NCI-H748 treated with DMSO at 0.1 percent for 48 hours (cell line): ENCODE measurements at regions not wholly inside any gene's neighbourhood (a gene's known extent, or its start where the extent isn't known, plus 50 kb on each side); places are given as distances from the start of the nearest gene placed in this dataset.
A peak's percentile ranks its signal among the peaks of the same experiment; 100 is the strongest.
"Not testable (repeated sequence)": the region's sequence is repeated elsewhere in the genome, so short reads cannot be mapped to it uniquely, and the experiment has no call there.

Source experiments
- DNase-seq: peaks from one replicate; lab custom pipeline; 2025; lab: John Stamatoyannopoulos, UW

DNA sequence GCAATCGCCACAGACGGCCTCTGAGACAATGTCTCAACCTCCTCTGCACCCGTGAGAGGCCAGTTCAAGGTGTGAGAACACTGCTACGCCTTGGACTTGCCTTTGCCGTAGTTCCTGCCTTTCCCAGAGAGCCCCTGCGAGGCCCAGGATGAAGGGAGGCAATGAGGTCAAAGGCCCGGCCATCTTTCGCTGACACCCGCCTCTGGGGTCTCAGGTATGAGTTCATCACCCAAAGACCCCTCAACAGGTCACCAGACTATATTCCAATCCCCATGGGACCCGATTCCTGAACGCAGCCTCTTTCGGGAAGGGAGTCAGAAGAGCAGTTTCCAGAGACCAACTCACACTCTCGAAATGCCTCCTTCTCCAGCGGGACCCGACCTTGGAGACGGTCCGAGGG is 573.5 kb downstream of the KCNJ18 start:
- DNase-seq: no peak

DNA sequence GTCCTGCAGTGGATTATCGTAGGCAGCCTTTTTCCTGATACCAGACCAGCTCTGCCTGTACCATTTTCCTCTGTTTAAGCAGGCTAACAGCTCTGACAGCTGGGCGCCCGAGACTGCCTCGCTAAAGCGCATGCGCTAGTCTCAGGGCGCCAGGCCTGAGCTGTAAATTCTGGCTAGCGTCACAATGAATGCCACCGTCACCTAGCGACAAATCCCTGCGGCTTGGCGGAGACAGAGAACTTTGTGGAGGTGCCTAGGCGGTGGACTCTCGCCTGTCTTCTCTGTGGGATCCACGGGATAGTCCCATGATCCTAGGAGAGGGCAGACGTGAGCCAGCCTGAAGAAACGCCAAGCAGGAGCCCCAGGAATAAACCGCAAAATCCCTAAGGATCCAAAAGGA is 573.9 kb downstream of the KCNJ18 start:
- DNase-seq: peak; percentile 65

DNA sequence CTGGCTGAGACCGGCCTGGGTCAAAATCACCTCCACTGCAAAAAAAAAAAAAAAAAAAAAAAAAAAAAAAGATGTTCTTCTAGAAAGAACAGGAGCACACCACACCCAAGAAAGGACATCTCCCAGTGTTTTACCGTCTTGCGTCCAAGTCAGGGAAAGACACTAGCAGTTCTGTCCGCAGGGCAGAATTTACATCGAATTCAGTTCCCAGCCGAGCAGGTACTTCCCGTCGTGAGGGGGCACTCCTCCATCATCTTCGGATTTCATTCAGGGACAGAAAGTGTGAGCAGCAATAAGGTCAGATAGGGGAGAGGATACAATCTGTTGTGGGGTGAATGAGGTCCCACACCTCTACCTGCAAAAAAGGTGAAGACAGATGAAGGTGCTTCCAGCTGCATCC is 574.7 kb downstream of the KCNJ18 start:
- DNase-seq: no peak

DNA sequence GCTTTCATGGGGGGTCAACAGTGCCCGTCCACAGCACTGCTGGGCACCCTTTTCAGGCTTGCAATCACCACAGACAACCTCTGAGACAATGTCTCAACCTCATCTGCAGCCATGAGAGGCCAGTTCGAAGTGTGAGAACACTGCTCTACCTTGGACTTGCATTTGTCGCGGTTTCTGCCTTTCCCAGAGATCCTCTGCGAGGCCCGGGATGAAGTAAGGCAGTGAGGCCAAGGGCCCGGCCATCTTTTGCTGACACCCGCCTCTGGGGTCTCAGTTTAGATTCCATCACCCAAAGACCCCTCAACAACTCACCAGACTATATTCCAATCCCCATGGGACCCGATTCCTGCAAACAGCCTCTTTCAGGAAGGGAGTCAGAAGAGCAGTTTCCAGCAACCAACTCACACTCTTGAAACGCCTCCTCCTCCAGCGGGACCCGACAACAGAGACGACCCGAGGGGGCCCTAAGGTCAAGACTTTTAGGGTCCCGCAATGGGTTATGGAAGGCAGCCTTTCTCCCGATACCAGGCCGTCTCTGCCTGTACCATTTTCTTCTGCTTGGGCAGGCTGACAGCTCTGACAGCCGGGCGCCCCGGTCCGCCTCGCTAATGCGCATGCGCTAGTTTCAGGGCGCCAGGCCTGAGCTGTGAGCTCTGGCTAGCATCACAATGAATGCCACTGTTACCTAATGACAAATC is 576.0 kb downstream of the KCNJ18 start:
- DNase-seq: peak; percentile 24

DNA sequence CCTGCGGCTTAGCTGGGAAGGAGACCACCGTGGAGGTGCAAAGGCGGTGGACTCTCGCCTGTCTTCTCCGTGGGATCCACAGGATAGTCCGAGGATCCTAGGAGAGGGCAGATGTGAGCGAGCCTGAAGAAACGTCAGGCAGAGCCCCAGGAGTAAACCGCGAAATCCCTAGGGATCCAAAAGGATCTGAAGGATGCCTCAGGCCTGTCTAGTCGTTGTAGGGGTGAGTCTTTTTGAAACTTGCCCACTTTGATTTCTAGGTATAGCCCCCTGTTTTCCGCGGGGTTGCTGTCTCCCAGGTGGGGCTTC is 576.5 kb downstream of the KCNJ18 start:
- no peak for DNase-seq

DNA sequence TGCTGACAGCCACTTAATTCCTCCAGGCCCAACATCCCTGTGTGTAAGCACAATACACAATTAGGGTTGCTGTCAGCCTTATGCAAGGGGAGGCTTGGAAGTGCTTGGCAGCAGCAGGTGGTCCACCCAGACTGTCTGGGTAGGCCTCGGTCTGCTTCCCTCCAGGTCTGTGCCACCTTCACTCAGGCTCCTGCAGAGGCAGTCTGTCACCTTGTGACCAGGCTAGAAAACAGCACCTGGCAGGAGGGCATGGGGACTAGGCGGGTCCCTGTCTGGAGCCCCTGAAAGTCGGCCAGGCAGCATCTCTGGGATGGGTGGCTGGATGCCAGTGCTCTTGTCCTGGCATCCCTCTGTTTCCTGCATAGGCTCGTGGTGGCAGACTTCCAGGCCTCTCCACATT is 578.1 kb downstream of the KCNJ18 start:
- DNase-seq: no peak

DNA sequence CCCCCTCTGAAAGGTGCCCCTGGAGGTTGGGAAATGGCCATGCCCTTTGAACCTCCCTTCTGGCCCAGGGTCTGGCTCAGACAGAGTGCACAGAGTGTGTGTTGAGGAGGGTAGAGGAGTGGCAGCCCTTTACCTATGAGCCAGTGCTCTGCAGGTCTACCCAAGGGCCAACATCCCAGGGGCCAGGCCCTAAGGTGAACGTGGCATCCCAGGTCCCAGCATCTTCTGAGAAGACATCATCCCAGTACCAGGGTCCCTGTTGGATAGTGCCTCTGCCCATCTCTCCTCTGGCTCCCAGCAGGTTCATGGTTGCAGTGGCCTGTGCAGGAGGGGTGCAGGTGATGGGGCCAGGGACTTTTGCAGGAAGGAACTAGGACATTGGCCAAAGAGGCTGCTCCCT is 578.5 kb downstream of the KCNJ18 start:
- DNase-seq: not testable (repeated sequence)

DNA sequence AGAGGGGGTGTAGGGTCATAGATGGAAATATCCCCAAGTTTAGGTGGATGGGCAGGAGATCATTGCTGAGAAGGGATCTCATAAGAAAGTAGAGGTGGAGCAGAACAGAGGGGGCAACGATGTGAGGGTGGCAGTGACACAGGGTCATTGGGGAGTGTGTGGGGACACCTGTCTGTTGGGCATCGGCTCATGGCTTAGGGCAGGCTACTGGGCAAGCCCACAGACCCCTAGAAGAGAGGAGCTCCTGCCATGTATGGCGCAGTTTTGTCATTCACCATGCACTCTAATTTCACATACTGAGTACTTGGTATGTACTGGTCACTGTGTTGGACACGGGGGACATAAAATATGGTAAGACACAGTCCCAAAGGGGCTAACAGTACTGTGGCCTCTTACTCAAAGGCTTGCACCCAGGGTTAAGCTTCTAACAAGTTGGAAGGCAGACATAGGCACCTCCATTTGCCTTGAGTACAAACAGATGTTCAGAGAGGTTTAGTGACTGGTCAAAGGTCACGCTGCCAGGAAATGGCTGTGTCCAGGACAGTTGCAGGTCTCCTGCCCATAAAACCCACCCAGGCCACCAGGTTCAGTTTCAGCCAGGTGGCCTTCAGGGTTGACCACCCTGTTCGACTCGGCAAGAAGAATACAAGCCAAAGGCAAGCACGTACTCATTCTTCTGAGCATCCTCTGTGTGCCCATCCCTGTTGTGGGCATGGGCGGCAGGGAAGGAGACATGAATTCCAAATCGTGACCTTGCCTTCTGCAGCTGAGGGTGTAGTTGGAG is 580.2 kb downstream of the KCNJ18 start:
- DNase-seq: no peak

DNA sequence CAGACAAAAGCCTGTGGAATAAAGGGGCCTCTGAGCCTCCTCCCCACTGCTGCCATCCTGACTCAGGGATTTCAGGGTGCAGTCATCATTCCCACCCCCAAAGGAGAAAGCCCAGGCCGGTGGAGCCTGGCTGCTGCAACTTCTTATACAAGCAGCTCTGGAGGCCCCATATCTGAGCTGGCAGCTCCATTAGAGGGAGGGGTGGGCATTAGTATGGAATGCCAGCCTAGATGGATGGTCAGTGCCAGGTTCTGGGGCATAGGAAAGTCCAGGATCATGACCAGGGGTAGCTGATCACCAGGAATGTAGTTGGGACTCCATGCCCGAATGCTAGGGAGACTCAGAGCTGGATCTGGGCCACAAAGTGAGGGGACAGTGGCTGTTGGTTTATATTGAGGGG is 581.0 kb downstream of the KCNJ18 start:
- no peak for DNase-seq

DNA sequence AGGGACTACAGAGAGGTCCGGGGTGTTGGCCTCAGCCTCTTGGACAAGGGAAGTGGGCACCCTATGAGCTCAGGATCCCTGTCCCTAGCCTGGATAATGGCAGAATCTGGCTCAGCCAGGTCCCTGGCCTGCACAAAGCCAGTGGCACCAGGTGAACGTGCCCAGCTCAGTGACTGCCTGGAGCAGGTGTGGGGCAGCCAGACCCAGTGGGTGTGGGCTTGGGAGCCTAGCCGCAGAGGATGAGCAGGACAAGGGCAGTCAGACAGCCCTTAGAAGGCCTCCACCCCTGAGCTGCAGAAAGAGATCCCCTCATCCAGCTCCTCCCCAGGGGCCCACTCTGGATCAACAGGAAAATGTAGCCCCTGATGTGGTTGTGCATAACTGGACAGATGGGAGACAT is 585.3 kb downstream of the KCNJ18 start:
- no peak for DNase-seq

DNA sequence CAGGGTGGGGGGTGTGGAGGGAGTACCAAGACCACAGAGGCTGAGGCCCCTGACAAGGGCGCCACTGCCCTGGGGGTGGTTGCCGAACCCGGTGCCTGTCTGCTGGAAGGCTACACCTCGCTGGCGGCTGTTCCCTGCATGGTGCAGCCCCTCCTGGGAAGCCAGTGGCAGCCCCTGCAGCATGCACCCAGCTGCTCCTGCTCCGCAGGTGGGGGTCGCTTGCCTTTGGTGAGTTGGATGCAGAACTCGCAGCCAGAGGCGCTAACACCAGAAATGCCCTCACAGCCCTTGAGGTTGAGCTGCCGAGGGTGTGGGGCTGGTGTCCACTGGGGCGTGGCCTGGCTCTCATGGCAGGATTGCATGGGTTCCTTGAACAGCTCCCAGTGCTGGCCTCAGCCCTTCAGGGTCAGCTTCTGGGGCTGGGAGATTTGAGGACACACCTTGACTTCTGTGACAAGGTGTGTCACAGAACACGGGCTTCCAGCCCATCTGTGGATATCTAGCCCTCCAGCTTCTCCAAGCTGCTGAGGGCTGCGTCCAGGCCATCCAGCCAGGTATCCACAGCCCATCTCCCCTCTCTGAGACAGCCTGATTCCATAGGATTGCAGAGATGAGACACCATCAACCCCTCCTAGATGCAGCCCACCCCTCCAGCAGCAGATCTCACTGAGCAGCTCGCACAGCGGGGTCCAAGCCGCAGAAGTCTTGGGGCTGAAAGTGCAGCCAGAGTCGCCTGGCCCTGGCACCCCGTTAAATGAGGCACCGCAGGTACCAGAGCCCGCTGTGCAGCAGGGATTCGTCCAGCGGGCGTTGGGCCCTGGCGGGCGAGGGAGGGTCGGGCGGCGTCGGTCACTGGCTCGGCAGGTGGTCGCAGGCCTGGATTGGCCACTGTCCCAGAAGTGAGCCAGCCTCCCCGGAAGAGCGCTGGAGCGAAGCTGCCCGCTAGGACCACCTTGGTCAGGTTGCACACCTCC is 586.3 kb downstream of the KCNJ18 start:
- DNase-seq: no peak

DNA sequence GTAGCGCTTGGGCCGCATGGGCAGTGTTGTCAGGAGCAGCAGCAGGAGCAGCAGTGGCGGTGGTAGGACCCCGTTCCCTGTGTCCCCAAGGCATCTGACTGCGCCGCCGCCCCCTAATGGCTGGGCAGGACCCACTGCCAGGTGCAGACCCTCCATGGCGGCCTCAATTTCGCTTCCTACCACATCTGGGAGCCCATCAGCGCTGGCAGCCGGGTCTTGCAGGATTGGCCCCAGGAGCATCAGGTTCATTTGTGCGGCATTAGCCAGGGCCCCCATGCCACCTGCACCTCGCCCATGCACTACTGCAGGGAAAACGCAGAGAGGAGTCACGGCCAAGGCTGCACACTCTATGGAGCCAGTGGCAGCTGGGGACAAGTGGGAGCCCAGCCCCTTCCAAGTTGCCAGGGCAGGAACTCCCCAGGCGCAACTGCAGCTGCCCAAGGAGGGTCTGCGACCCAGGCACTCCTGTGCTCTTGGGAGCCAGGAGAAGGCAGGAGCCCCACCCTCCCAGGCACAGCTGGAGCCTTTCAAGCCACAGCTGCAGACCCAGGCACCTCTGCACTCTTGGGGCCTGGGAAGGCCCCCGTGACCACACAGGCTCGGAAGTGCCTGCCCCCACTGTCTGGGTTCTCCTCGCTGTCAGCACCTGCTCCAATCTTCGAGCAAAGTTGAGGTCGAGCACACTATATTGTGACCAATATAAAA is 594.2 kb downstream of the KCNJ18 start:
- DNase-seq: no peak

DNA sequence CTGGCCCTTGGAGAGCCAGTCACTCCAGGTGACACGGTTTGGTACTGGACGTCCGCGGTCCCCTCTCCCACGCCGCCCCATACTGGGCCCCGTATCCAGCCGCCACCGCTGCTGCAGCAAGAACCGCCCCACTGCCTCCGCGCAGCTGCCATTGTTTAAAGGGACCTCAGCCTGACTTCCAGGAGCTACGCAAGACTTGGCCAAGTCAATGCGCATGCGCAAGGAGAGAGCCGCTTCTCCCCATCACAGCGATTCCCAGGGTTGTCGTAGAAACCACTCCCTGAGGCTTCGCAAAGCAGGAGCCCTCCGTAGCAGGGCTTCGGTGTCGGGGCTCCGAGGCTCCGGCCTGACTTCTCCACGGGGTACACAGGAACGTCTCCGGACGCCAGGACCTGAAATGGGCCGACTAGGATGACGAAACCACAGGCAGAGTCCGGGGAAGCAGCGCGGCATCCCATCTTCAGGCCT is 606.2 kb downstream of the KCNJ18 start:
- DNase-seq: peak; percentile 34

DNA sequence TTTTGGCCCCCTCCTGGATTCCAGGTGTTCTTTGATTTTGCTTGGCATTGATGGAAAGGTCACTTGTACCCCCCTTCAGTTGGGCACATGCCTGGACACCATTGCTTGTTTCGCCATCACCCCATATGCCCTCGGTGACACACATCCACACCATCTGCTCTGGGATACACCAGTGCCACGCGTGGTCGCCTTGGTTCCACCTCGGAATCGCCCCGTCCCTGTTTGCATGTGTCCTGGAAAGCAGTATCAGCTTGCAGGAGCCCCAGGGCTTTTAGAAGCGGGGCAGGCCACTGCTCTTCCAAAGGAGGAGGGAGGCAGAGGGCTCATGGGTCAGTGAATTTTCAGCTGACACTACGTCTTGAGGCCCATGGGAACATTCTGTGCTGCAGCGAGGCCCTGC is 607.9 kb downstream of the KCNJ18 start:
- DNase-seq: no peak

DNA sequence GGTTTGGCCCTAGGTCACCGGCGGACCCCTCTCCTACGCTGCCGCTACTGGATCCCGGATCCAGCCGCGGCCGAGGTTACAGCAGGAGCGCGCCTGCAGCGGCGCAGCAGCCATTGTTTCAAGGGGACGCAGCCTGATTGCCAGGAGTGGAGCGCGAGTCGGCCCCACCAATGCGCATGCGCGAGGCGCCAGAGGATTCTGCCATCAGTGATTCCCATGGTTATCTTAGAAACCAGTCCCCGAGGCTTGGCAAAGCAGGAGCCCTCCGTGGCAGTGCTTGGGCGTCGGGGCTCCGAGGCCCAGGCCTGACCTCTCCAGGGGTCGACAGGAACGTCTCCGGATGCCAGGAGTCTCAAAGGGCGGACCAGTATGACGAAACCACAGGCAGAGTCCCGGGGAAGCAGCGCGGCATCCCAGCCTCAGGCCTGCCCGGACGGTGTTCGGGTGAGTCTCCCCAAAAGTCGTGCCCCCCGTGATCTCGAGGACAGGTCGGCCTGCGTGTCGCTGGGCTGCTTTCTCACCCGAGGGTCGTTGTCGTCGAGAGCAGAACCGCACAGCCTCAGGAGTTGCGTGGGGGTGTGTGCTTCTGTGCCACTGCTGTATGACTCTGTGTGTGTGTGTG is 608.5 kb downstream of the KCNJ18 start:
- DNase-seq: no peak

DNA sequence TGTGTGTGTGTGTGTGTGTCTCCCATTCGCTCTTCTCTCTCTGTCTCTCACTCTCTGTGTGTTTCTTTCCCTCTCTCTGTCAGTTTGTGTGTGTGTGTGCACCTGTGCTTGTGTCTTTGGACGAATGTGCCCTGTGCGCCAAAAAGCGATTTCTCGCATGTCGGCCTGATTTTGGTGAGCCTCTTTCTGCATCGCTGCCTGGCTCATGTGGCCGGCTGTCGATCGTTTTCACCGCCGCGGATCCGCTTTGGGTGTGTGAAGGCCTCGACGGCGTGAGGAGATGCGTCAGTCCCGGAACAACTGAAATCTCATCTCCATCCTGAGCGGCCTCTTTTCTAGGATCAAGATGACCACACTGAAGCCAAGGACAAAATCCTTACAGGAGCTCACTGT is 609.0 kb downstream of the KCNJ18 start:
- DNase-seq: no peak

DNA sequence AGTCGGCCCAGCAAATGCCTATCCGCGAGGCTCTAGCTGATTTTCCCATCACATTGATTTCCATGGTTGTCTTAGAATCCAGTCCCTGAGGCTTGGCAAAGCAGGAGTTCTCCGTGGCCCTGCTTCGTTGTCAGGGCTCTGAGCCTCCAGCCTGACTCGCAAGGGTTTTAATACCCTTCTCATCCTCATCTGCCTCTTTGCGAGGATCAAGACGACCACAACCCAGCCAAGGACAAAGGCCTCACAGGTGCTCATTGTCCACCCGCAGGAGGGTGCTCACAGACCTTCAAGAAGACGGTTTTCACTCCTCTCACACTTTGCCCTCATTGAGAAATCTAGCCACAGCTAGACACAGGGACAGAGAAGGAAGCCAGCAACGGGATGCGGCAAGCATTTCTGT is 610.8 kb downstream of the KCNJ18 start:
- no peak for DNase-seq

DNA sequence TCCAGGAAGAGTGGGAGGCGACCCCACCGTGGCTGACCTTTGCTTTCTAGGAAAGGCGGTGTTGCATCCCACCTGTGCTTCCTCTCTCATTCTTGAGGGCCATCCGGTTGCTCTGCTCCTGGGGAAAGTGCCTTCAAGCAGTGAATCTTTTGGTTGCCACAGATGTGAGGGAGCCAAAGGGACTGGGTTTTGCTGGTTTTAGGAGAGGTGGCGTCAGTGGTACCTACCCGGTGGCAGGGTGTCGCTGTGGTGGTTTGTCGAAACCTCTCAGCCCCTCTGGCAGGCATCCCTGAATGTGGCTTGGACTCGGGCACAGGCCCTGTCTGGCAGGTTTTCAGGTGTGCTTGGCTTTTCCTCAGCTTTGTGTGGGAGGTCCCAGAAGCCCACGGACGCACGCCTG is 611.5 kb downstream of the KCNJ18 start:
- DNase-seq: no peak

DNA sequence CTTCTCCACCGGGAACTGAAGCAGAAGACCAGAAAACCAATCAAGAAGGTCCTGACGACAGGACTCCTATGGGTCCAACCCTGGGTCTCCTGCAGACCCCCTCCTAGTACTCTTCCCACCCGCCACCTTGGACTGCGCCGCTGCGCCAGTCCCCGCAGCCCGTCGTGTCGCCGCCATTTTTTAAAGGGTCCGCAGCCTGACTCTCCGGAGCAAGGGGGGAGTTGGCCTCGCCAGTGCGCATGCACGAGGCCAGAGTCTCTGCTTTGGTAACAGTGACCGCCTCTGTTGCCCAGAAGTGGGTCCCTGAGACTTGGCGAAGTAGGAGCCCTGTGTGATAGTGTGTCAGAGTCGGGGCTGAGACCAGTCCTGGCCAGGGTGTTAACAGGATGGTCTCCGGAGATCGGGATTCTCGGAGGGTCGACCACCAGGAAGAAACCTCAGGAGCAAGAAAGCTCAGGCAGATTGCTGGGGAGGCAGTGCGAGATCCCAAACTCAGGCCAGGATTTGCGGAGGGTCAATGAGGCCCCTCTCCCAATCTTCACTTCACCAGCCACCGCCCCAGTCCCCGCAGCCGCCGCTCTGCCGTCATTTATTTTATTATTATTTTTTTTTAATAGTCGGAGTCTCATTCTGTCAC is 612.5 kb downstream of the KCNJ18 start:
- no peak for DNase-seq

DNA sequence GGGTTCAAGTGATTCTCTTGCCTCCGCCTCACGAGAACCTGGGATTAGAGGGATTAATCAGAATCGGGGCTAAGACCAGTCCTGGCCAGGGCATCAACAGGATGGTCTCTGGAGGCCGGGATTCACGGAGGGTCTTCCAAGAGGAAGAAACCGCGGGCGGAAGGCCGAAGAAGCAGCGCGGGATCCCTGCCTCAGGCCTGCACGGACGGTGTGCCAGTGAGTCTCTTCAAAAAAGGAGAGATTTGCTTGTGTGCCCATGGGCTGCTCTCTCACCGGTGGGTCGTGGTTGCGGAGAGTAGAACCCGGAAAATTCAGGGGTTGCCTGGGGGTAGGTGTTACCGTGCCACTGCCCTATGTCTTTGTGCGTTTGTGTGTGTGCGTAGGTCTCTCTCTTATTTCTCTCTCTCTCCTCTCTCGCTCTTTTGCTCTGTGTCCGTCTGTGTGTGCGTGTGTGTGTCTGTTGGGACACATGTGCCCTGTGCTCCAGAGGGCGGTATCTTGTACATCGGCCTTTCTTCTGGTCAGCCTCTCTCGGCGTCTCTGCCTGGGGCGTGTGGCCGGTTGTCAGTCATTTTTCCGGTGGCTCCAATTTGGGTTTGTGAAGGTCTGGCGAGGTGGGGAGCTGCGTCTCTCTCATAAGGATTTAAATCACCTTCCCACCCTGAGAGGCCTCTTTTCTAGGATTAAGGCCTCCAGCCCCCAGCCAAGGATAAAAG is 613.2 kb downstream of the KCNJ18 start:
- DNase-seq: no peak
